Astrocyte (in vitro differentiated cells and primary cell): ENCODE measurements at regions not wholly inside any gene's neighbourhood (a gene's known extent, or its start where the extent isn't known, plus 50 kb on each side); places are given as distances from the start of the nearest gene placed in this dataset.

ENCODE experiments used
- DNase-seq: peaks from one replicate; pipeline ENCODE4 v3.0.0-alpha.2; 2010; ENCODE audit warnings: low read depth
- FAIRE-seq: peaks from 2 replicates; lab custom pipeline; 2011; peaks lifted over from hg19 to GRCh38; lab: Jason Lieb, UNC
- H2AFZ ChIP-seq: 2 replicates; pipeline ENCODE4 v1.6.0; 2012; ENCODE audit warnings: low read depth, low read length, inconsistent platforms
- H3K27ac ChIP-seq: 2 replicates; pipeline ENCODE4 v1.5.1; 2011; ENCODE audit warnings: low read depth, low read length, inconsistent platforms
- H3K27me3 ChIP-seq: 2 replicates; pipeline ENCODE4 v1.6.0; 2011; ENCODE audit warnings: low read length, inconsistent platforms; ENCODE audit not compliant: insufficient read depth
- H3K36me3 ChIP-seq: 2 replicates; pipeline ENCODE4 v1.5.1; 2011; ENCODE audit warnings: low read length, inconsistent platforms; ENCODE audit not compliant: insufficient read depth
- H3K4me1 ChIP-seq: 2 replicates; pipeline ENCODE4 v1.5.1; 2011; ENCODE audit warnings: low read length, inconsistent platforms; ENCODE audit not compliant: insufficient read depth
- H3K4me2 ChIP-seq: 2 replicates; pipeline ENCODE4 v1.6.0; 2012; ENCODE audit warnings: low read length, inconsistent platforms
- H3K4me3 ChIP-seq: 2 replicates; pipeline ENCODE4 v1.5.1; 2011; ENCODE audit warnings: low read depth, mild to moderate bottlenecking, low read length, inconsistent platforms; ENCODE audit not compliant: insufficient read depth
- H3K79me2 ChIP-seq: 2 replicates; pipeline ENCODE4 v1.6.0; 2012; ENCODE audit warnings: mild to moderate bottlenecking, low read length, inconsistent platforms; ENCODE audit not compliant: insufficient read depth
- H3K9ac ChIP-seq: 2 replicates; pipeline ENCODE4 v1.6.0; 2012; ENCODE audit warnings: mild to moderate bottlenecking, low read length, inconsistent platforms
- H3K9me3 ChIP-seq: 2 replicates; pipeline ENCODE4 v1.5.1; 2012; ENCODE audit warnings: low read depth, mild to moderate bottlenecking, low read length, inconsistent platforms; ENCODE audit not compliant: insufficient read depth
- H4K20me1 ChIP-seq: 2 replicates; pipeline ENCODE4 v1.6.0; 2012; ENCODE audit warnings: low read length, inconsistent platforms; ENCODE audit not compliant: insufficient read depth
- H3K27ac Mint-ChIP-seq: one replicate; pipeline ENCODE4 v1.8.0; 2021; ENCODE audit warnings: mild to moderate bottlenecking, mixed read lengths; ENCODE audit not compliant: unreplicated experiment
- H3K27me3 Mint-ChIP-seq: one replicate; pipeline ENCODE4 v1.8.0; 2021; ENCODE audit warnings: low read depth, mixed read lengths; ENCODE audit not compliant: unreplicated experiment
- H3K36me3 Mint-ChIP-seq: one replicate; pipeline ENCODE4 v1.8.0; 2021; ENCODE audit warnings: low read depth, mixed read lengths; ENCODE audit not compliant: unreplicated experiment
- H3K4me1 Mint-ChIP-seq: one replicate; pipeline ENCODE4 v1.8.0; 2021; ENCODE audit warnings: low read depth, mixed read lengths; ENCODE audit not compliant: unreplicated experiment
- H3K4me3 Mint-ChIP-seq: one replicate; pipeline ENCODE4 v1.8.0; 2021; ENCODE audit warnings: mild to moderate bottlenecking, moderate library complexity, mixed read lengths; ENCODE audit not compliant: unreplicated experiment
- H3K9me3 Mint-ChIP-seq: one replicate; pipeline ENCODE4 v1.8.0; 2021; ENCODE audit warnings: mild to moderate bottlenecking, mixed read lengths; ENCODE audit not compliant: unreplicated experiment
- CTCF ChIP-seq: IDR thresholded peaks from 2 replicates; pipeline ENCODE4 v1.5.1; 2011; ENCODE audit warnings: low read depth, mild to moderate bottlenecking, inconsistent platforms, low read length, moderate library complexity; ENCODE audit not compliant: insufficient read depth
- EZH2 ChIP-seq: IDR thresholded peaks from 2 replicates; pipeline ENCODE4 v1.6.1; 2012; ENCODE audit warnings: mild to moderate bottlenecking, low read length, inconsistent platforms; ENCODE audit not compliant: insufficient read depth

- DNase-seq = no peak
- H3K27me3 ChIP-seq = no peaks in the 10 kb centered on the region
- H3K9ac ChIP-seq = no peak overlapping the region
- Mint-ChIP-seq H3K9me3 (peaks cover 8% of the 10 kb centered on the region), H3K27ac (no peak overlapping the region), H3K4me3 (no peak overlapping the region), H3K36me3 (peaks cover 2% of the 10 kb centered on the region), H3K27me3 (no peaks in the 10 kb centered on the region), H3K4me1 (no peaks in the 10 kb centered on the region)
- H3K4me2 ChIP-seq = no peak overlapping the region
- no peaks in the 10 kb centered on the region for H3K79me2 ChIP-seq
- H3K36me3 ChIP-seq = no peaks in the 10 kb centered on the region
- TF ChIP-seq EZH2 (no peak), CTCF (no peak)
- no peaks in the 10 kb centered on the region for H3K9me3 ChIP-seq
- no peak for FAIRE-seq
- H3K27ac ChIP-seq = no peak overlapping the region
- H3K4me3 ChIP-seq = no peak overlapping the region
- H4K20me1 ChIP-seq = no peaks in the 10 kb centered on the region
- H2AFZ ChIP-seq = no peak overlapping the region
- no peaks in the 10 kb centered on the region for H3K4me1 ChIP-seq
Measured at GRCh38 chr6:85948481-85948880, 305.8 kb upstream of the SYNCRIP start.

GRCh38 chr6:85945459-85946185 is 302.9 kb upstream of the SYNCRIP start:
- Histone ChIP-seq H3K4me1 (no peaks in the 10 kb centered on the region), H3K36me3 (no peaks in the 10 kb centered on the region), H3K4me2 (no peak overlapping the region), H2AFZ (no peak overlapping the region), H4K20me1 (no peaks in the 10 kb centered on the region), H3K27me3 (no peaks in the 10 kb centered on the region), H3K27ac (no peak overlapping the region), H3K79me2 (no peaks in the 10 kb centered on the region), H3K9ac (no peak overlapping the region), H3K9me3 (no peaks in the 10 kb centered on the region), H3K4me3 (no peak overlapping the region)
- H3K4me3 Mint-ChIP-seq = no peak overlapping the region
- H3K27ac Mint-ChIP-seq = no peak overlapping the region
- H3K27me3 Mint-ChIP-seq = no peaks in the 10 kb centered on the region
- H3K36me3 Mint-ChIP-seq = no peaks in the 10 kb centered on the region
- no peak for FAIRE-seq
- H3K4me1 Mint-ChIP-seq = no peaks in the 10 kb centered on the region
- H3K9me3 Mint-ChIP-seq = no peaks in the 10 kb centered on the region
- TF ChIP-seq CTCF (no peak), EZH2 (no peak)
- DNase-seq = no peak

GRCh38 chr6:85944776-85945175 is 302.1 kb upstream of the SYNCRIP start:
- no peak overlapping the region for H3K4me3 ChIP-seq
- H3K27ac Mint-ChIP-seq = no peak overlapping the region
- no peaks in the 10 kb centered on the region for H3K36me3 Mint-ChIP-seq
- H3K27ac ChIP-seq = no peak overlapping the region
- DNase-seq (no peak), FAIRE-seq (no peak)
- no peaks in the 10 kb centered on the region for H3K9me3 ChIP-seq
- H3K9me3 Mint-ChIP-seq = no peaks in the 10 kb centered on the region
- H3K4me2 ChIP-seq = no peak overlapping the region
- no peak overlapping the region for H3K4me3 Mint-ChIP-seq
- no peaks in the 10 kb centered on the region for H3K27me3 Mint-ChIP-seq
- no peaks in the 10 kb centered on the region for H3K79me2 ChIP-seq
- TF ChIP-seq CTCF (no peak), EZH2 (no peak)
- no peak overlapping the region for H2AFZ ChIP-seq
- H3K27me3 ChIP-seq = no peaks in the 10 kb centered on the region
- H3K4me1 ChIP-seq = no peaks in the 10 kb centered on the region
- no peaks in the 10 kb centered on the region for H3K36me3 ChIP-seq
- H3K9ac ChIP-seq = no peak overlapping the region
- H3K4me1 Mint-ChIP-seq = no peaks in the 10 kb centered on the region
- H4K20me1 ChIP-seq = no peaks in the 10 kb centered on the region
